Gastrocnemius medialis (tissue), 4 donors: ENCODE measurements at regions not wholly inside any gene's neighbourhood (a gene's known extent, or its start where the extent isn't known, plus 50 kb on each side); places are given as distances from the start of the nearest gene placed in this dataset.
"Not testable (repeated sequence)": the region's sequence is repeated elsewhere in the genome, so short reads cannot be mapped to it uniquely, and the experiment has no call there.

ENCODE experiments used
- ATAC-seq, 2 donors: fragments of 150-250 bp; one replicate each; pipeline ENCODE4 v1.9.1; 2016
- DNase-seq, 2 donors: peaks; one replicate each; pipeline ENCODE4 v3.0.0-alpha.2; 2019
- H3K27ac ChIP-seq, 4 donors: fragments of 200-600 bp; sonication (generic); 1 replicate in 1 of 4; 2 replicates in 3 of 4; pipeline ENCODE4 v1.5.1; 2016 to 2018; ENCODE audit warnings: mild to moderate bottlenecking in 2 of 4, moderate library complexity in 1 of 4
- H3K27me3 ChIP-seq, 3 donors: fragments of 200-600 bp; sonication (generic) in 2 of 3; 1 replicate in 1 of 3; 2 replicates in 2 of 3; pipeline versions ENCODE4 v1.5.1 to v1.6.0; 2016 to 2019; ENCODE audit warnings: mild to moderate bottlenecking in 1 of 3, moderate library complexity in 1 of 3
- H3K36me3 ChIP-seq, 2 donors: fragments of 200-600 bp; sonication (generic) in 1 of 2; one replicate each; pipeline ENCODE4 v1.5.1; 2017 to 2018
- H3K4me1 ChIP-seq, 2 donors: fragments of 200-600 bp; sonication (generic) in 1 of 2; one replicate each; pipeline ENCODE4 v1.5.1; 2016 to 2017; ENCODE audit warnings: mild to moderate bottlenecking in 2 of 2
- H3K4me3 ChIP-seq, 4 donors: fragments of 200-600 bp; sonication (generic) in 3 of 4; 1 replicate in 1 of 4; 2 replicates in 3 of 4; pipeline ENCODE4 v1.5.1; 2016 to 2019; ENCODE audit warnings: mild to moderate bottlenecking in 2 of 4
- H3K9me3 ChIP-seq, 3 donors: fragments of 200-600 bp; sonication (generic) in 2 of 3; 1 replicate in 1 of 3; 2 replicates in 2 of 3; pipeline ENCODE4 v1.5.1; 2016 to 2019
- POLR2A ChIP-seq, 2 donors: fragments of 450-650 bp; IDR thresholded peaks; one replicate each; pipeline ENCODE4 v1.6.1; 2017; ENCODE audit warnings: antibody characterized with exemption in 2 of 2, mild to moderate bottlenecking in 2 of 2, moderate library complexity in 2 of 2
- in situ Hi-C, 4 donors: fragments of 200-750 bp; cut with MboI; loops; one replicate each; pipeline versions ENCODE4 v1.15.0 to v1.8.0; 2017; ENCODE audit warnings: low sequenced_read_pairs in 4 of 4
- intact Hi-C: fragments of 100-400 bp; cut with DNase I; formaldehyde crosslinking; loops from one replicate; pipeline ENCODE4 v1.15.1; 2023; ENCODE audit warnings: low total_unique reads
- TF ChIP-seq, protein P1 (sequence below), 5 experiments: fragments of 450-650 bp in 3 of 5; fragments of 200-600 bp in 2 of 5; sonication (generic) in 2 of 5; IDR thresholded peaks in 4 of 5; conservative IDR thresholded peaks in 1 of 5; 1 replicate in 4 of 5; 2 replicates in 1 of 5; pipeline ENCODE4 v1.5.1; 2016 to 2019; ENCODE audit warnings: antibody characterized with exemption in 5 of 5, mild to moderate bottlenecking in 3 of 5, moderate library complexity in 3 of 5

GRCh38 chr12:74254784-74255183, 282.9 kb upstream of the ATXN7L3B start:
- no peak for ATAC-seq
- intact Hi-C loops, result no loop called here
- in situ Hi-C loops, result no loop called here

GRCh38 chr12:74259199-74259598, 278.4 kb upstream of the ATXN7L3B start:
- in situ Hi-C loops, result no loop called here
- intact Hi-C loops, result no loop called here

More at GRCh38 chr12:74254784-74255183, 282.9 kb upstream of the ATXN7L3B start:
- no peaks in the 10 kb centered on the region for H3K9me3 ChIP-seq
- no peak overlapping the region for H3K27ac ChIP-seq
- no peaks in the 10 kb centered on the region for H3K4me1 ChIP-seq
- H3K4me3 ChIP-seq, result no peak overlapping the region
- DNase-seq, result no peak
- TF ChIP-seq POLR2A (IDR thresholded peaks at IDR 0.05), result no peak
- TF ChIP-seq, protein P1, sequence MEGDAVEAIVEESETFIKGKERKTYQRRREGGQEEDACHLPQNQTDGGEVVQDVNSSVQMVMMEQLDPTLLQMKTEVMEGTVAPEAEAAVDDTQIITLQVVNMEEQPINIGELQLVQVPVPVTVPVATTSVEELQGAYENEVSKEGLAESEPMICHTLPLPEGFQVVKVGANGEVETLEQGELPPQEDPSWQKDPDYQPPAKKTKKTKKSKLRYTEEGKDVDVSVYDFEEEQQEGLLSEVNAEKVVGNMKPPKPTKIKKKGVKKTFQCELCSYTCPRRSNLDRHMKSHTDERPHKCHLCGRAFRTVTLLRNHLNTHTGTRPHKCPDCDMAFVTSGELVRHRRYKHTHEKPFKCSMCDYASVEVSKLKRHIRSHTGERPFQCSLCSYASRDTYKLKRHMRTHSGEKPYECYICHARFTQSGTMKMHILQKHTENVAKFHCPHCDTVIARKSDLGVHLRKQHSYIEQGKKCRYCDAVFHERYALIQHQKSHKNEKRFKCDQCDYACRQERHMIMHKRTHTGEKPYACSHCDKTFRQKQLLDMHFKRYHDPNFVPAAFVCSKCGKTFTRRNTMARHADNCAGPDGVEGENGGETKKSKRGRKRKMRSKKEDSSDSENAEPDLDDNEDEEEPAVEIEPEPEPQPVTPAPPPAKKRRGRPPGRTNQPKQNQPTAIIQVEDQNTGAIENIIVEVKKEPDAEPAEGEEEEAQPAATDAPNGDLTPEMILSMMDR (IDR thresholded peaks at IDR 0.05 in 4 of 5, conservative IDR thresholded peaks at IDR 0.05 in 1 of 5), result no peak
- no peaks in the 10 kb centered on the region for H3K36me3 ChIP-seq
- no peaks in the 10 kb centered on the region for H3K27me3 ChIP-seq

DNA sequence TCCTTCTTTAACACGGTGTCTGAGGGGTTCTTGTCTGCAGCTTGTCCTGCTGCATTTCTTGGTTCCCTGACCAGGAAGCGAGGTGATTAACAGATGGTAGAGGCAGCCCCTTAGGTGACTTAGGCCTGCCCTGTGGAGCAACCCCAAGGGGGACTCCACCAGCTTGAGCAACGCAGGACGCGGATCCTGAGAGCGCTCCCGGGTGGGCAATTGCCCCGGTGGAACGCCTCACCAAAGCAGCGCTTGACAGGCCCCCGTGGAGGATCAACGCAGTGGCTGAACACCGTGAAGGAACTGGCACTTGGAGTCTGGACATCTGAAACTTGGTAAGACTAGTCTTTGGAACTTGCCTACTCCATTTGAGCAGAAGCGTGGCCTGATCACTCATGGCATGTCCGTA, 272.9 kb upstream of the ATXN7L3B start:
- ATAC-seq, result no peak
- in situ Hi-C loops, result no loop called here

More at GRCh38 chr12:74259199-74259598, 278.4 kb upstream of the ATXN7L3B start:
- Histone ChIP-seq H3K27ac (no peak overlapping the region), H3K27me3 (no peaks in the 10 kb centered on the region), H3K9me3 (no peaks in the 10 kb centered on the region), H3K4me3 (no peak overlapping the region), H3K4me1 (no peaks in the 10 kb centered on the region), H3K36me3 (no peaks in the 10 kb centered on the region)
- no peak for ATAC-seq
- TF ChIP-seq POLR2A (IDR thresholded peaks at IDR 0.05), result no peak
- TF ChIP-seq, protein P1 (IDR thresholded peaks at IDR 0.05 in 4 of 5, conservative IDR thresholded peaks at IDR 0.05 in 1 of 5), result no peak
- DNase-seq, result no peak

GRCh38 chr12:74269355-74269754, 268.3 kb upstream of the ATXN7L3B start:
- in situ Hi-C loops, H3K36me3 ChIP-seq, H3K9me3 ChIP-seq, ATAC-seq, DNase-seq, H3K27ac ChIP-seq, H3K4me3 ChIP-seq, H3K4me1 ChIP-seq, H3K27me3 ChIP-seq, intact Hi-C loops: not testable (repeated sequence)

More for the DNA sequence above, 272.9 kb upstream of the ATXN7L3B start:
- Histone ChIP-seq H3K4me3 (no peak overlapping the region), H3K27ac (no peak overlapping the region), H3K4me1 (no peaks in the 10 kb centered on the region), H3K36me3 (no peaks in the 10 kb centered on the region), H3K9me3 (no peaks in the 10 kb centered on the region), H3K27me3 (no peaks in the 10 kb centered on the region)
- TF ChIP-seq, protein P1 (IDR thresholded peaks at IDR 0.05 in 4 of 5, conservative IDR thresholded peaks at IDR 0.05 in 1 of 5), result no peak
- no peak for TF ChIP-seq POLR2A (IDR thresholded peaks at IDR 0.05)
- no peak for DNase-seq
- intact Hi-C loops, result no loop called here

DNA sequence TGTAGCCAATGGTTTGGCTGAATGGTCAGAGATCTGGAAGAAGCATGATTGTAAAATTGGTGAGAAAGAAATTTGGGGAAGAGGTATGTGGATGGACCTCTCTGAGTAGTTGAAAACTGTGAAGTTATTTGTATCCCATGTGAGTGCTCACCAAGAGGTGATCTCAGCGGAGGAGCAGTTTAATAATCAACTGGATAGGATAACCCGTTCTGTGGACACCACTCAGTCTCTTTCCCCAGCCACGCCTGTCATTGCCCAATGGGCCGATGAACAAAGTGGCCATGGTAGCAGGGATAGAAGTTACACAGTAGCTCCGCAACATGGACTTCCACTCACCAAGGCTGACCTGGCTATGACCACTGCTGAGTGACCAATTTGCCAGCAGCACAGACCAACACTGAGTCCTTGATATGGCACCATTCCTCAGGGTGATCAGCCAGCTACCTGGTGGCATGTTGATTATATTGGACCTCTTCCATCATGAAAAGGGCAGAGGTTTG, 257.4 kb upstream of the ATXN7L3B start:
- TF ChIP-seq POLR2A (IDR thresholded peaks at IDR 0.05), result no peak
- no peak overlapping the region for H3K4me3 ChIP-seq
- ATAC-seq, result no peak

DNA sequence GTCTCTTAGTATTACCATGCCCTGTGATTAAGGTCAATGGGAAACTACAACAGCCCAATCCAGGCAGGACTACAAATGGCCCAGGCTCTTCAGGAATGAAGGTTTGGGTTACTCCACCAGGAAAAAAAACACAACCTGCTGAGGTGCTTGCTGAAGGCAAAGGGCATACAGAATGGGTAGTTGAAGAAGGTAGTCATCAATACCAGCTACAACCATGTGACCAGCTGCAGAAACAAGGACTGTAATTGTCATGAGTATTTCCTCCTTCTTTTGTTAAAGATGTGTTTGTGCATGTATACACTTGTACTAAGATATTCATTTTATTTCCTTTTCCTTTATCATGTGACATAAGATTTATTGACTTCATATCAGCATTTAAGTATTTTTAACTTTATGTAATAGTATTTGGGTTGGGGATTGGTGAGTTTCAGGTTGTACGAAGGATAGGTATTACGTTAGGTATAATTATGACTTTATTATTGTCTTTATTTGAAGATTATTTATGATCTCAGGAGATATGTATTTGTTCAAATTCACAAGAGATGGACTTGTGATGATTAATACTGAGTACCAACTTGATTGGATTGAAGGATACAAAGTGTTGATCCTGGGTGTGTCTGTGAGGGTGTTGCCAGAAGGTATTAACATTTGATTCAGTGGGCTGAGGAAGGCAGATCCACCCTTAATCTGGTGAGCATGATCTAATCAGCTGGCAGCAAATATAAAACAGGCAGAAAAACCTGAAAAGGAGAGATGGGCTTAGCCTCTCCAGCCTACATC, 256.0 kb upstream of the ATXN7L3B start:
- DNase-seq, intact Hi-C loops, H3K4me3 ChIP-seq: not testable (repeated sequence)

More for the DNA sequence above, 257.4 kb upstream of the ATXN7L3B start:
- Histone ChIP-seq H3K36me3 (no peaks in the 10 kb centered on the region), H3K9me3 (no peaks in the 10 kb centered on the region), H3K27ac (no peak overlapping the region), H3K27me3 (no peaks in the 10 kb centered on the region), H3K4me1 (no peaks in the 10 kb centered on the region)
- intact Hi-C loops, result no loop called here
- no peak for DNase-seq
- in situ Hi-C loops, result no loop called here

More for the DNA sequence above, 256.0 kb upstream of the ATXN7L3B start:
- H3K27ac ChIP-seq, in situ Hi-C loops, H3K9me3 ChIP-seq, ATAC-seq, H3K4me1 ChIP-seq, H3K36me3 ChIP-seq, H3K27me3 ChIP-seq: not testable (repeated sequence)
